ENCODE measurements at regions not wholly inside any gene's neighbourhood (a gene's known extent, or its start where the extent isn't known, plus 50 kb on each side); places are given as distances from the start of the nearest gene placed in this dataset.

DNA sequence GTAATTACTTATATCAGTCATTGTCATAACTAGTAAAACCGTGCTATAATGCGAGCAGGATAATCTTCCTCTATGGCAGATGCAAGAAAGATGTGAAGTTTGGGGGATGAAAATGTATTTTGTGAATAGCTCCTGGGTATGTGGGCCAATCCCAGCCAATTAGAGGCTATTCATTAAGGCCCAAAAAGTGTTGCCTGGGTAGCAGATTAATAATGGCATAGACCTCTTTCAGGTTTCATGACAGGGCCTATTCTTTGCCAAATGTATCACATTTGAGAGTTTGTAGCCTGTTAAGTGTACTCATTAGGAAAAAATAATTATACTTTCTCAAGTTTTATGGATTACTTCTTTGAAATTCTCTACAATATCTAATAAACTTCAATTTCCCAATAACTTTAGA lies 199.2 kb upstream of the POU3F2 start:
- TF ChIP-seq EZH2 (IDR thresholded peaks at IDR 0.05; ENCODE audit: insufficient read depth, poor library complexity, severe bottlenecking) = no peak
- TF ChIP-seq EZH2phosphoT487 (IDR thresholded peaks at IDR 0.05; ENCODE audit: insufficient read depth, low read depth) = no peak

Data from GM23248 (cell line).